GM06990 (cell line): ENCODE measurements at regions not wholly inside any gene's neighbourhood (a gene's known extent, or its start where the extent isn't known, plus 50 kb on each side); places are given as distances from the start of the nearest gene placed in this dataset.

Source experiments
- DNase-seq: peaks from one replicate; pipeline ENCODE4 v3.0.0-alpha.2; 2011; ENCODE audit not compliant: insufficient read length; ENCODE audit errors: extremely low read depth
- H3K27me3 ChIP-seq: replicated peaks from 2 replicates; pipeline ENCODE4 v1.6.0; 2011; ENCODE audit warnings: low read length; ENCODE audit not compliant: control insufficient read depth, insufficient read depth
- H3K36me3 ChIP-seq: 2 replicates; pipeline ENCODE4 v1.5.1; 2011; ENCODE audit warnings: low read length; ENCODE audit not compliant: control insufficient read depth, insufficient read depth
- H3K4me3 ChIP-seq: replicated peaks from 2 replicates; pipeline ENCODE4 v1.5.1; 2011; ENCODE audit warnings: low read depth, mild to moderate bottlenecking, control low read depth, low read length
- CTCF ChIP-seq: IDR thresholded peaks from 2 replicates; pipeline ENCODE4 v1.5.1; 2011; ENCODE audit warnings: low read length, control low read depth, mild to moderate bottlenecking, inconsistent platforms; ENCODE audit not compliant: insufficient read depth, poor library complexity, severe bottlenecking

DNA sequence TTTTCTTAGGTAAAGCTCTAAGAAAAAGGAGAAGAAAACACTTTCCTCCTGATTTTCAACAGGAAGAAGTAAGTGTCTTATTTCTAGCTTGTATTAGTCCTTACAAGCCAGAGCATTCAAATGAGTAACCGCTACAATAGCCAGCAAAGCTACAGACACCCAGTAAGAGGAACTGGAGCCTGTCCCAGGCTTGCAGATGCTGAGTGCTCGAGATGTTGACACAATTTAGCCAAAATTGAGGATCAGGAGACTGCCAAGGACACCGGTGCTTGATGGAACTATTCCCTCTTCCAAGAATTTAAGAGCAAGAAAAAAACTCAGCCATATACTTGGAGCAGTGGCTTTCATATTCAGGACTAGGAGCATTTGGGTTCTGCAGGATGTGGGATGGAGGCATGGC lies 149.3 kb upstream of the DPP6 start:
- DNase-seq = no peak
- Histone ChIP-seq H3K4me3 (no peak overlapping the region), H3K36me3 (no peaks in the 10 kb centered on the region), H3K27me3 (no peaks in the 10 kb centered on the region)
- TF ChIP-seq CTCF = no peak

- DNase-seq = no peak
- Histone ChIP-seq H3K27me3 (no peaks in the 10 kb centered on the region), H3K36me3 (no peaks in the 10 kb centered on the region), H3K4me3 (no peak overlapping the region)
- TF ChIP-seq CTCF = no peak
These were observed 140.0 kb upstream of the DPP6 start for GRCh38 chr7:153912211-153912610.

DNA sequence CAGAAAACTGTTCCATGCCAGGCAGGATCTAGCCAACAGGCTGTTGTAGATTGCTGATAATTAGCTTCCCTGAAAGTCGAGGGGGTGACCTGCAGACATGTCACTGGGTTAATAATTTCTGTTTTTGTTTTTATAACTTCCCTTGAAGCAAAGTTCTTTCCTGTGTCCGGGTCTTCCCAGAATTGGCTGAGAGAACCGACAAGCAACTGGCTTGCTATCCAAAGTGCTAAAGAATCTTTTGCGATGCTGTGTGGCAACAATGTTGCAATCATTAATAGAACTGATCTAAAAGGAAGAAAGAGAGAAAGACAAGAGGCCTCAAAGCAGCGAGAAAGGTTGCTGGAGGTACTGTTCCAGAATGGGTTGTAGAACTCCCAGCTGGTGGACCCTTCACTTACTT lies 132.1 kb upstream of the DPP6 start:
- TF ChIP-seq CTCF = no peak
- Histone ChIP-seq H3K4me3 (no peak overlapping the region), H3K27me3 (no peaks in the 10 kb centered on the region), H3K36me3 (no peaks in the 10 kb centered on the region)
- no peak for DNase-seq

DNA sequence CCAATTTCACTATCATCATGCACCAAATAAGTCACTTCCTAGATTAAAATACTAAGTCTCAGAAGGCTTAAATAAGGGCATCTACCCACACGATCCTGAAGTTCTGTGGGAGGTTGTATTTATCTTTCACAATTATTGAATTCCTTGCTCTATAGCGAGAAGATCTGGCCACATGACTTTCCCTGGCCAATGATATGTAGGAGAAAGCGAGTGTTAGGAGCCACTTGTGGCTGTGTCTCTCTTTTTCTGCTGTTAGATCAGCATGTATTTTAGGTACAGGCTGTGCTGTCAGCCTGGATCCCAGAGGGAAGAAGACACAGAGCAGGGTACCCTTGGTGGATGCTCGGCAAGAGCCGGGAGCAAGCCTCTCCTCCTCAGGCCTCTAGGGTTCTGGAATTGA lies 131.3 kb upstream of the DPP6 start:
- H3K27me3 ChIP-seq = no peaks in the 10 kb centered on the region
- H3K36me3 ChIP-seq = no peaks in the 10 kb centered on the region
- no peak for TF ChIP-seq CTCF
- DNase-seq = no peak
- H3K4me3 ChIP-seq = no peak overlapping the region

- no peaks in the 10 kb centered on the region for H3K27me3 ChIP-seq
- no peak for TF ChIP-seq CTCF
- H3K4me3 ChIP-seq = no peak overlapping the region
- no peaks in the 10 kb centered on the region for H3K36me3 ChIP-seq
- DNase-seq = no peak
These were observed 130.8 kb upstream of the DPP6 start for GRCh38 chr7:153921408-153921807.

- no peaks in the 10 kb centered on the region for H3K27me3 ChIP-seq
- no peak for TF ChIP-seq CTCF
- DNase-seq = no peak
- H3K36me3 ChIP-seq = no peaks in the 10 kb centered on the region
- H3K4me3 ChIP-seq = no peak overlapping the region
These were observed 121.5 kb upstream of the DPP6 start for GRCh38 chr7:153930696-153931095.
